Activated T-cell treated with anti-CD3 and anti-CD28 coated beads, Interleukin-2, amount 50 U/mL, for 48 hours (primary cell): ENCODE measurements at regions not wholly inside any gene's neighbourhood (a gene's known extent, or its start where the extent isn't known, plus 50 kb on each side); places are given as distances from the start of the nearest gene placed in this dataset.
"Not testable (repeated sequence)": the region's sequence is repeated elsewhere in the genome, so short reads cannot be mapped to it uniquely, and the experiment has no call there.

Experiments used
- DNase-seq, 2 experiments: peaks; one replicate each; pipeline ENCODE4 v3.0.0-alpha.2; 2020

DNA sequence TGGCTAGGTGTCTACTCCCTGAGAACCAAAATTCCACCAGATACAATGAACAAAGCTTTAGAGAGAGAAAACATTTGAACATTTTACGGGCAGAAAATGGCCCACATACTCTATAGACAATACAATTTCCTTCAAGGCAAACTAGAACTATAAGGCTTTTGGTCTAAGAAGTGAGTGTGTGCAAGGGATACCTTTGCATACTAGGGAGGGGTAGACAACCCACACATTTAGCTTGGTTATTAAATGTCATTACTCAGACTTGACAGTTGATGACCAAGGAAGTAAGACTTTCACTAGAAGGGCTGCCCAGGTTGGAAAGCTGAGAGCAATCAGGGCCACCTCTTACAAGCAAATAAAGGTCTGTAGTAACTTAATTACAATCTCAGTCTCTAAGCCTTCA is 64.0 kb upstream of the PLEKHM1 start:
- DNase-seq = not testable (repeated sequence)

DNA sequence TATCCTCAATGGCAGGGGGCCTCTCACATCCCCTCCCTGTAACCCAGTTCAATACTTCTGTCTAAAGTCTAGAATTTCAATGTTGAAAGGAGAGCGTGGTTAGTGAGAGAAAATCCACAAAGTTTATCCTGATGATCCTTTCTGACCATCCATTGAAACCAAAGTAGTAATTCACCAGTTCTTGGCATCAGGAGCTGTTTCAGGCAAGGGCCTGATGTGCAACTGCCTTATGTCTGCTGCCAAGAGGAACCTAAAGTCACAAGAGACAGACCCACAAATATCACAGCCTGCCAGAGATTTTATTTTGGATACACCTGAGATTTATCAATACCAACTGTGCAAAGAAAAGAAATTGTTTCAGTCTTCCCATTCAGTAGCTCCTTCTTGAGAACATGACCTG is 68.3 kb upstream of the PLEKHM1 start:
- not testable (repeated sequence) for DNase-seq

DNA sequence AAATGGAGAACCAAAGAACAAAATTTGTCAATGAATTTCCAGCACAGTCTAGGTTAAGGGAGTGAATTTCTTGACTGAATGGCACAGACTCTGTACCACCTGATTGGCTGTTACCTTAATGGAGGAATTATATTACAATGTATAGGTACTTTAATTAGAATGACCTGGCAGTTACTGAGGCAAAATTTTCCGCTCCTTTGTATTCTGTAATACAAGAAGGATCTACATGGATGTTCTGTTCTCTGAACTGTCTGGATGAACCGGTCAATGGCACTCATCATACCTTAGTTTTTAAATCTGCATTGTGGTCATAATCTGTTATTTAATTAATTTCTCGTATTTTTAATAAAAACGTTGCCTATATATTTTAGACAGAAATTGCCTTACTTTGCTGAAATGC is 72.3 kb upstream of the PLEKHM1 start:
- DNase-seq = not testable (repeated sequence)

DNA sequence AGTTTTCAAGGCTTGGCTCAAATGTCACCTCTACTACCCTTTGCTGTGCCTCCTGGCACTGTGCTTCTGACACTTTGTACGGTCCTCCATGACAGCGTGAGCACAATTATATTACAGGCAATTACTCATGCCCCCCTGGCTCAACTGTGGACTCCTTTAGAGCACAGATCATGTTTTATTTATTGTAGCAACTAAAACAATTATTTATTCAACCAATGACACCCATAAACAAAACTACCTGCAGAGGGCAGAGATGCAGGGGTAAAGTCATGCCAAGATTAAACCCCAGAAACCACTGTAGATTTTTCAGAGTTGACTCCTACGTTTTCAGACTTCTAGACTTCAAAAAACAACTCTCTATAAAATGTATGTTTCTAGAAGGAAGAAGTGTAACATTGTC is 72.8 kb upstream of the PLEKHM1 start:
- not testable (repeated sequence) for DNase-seq

DNA sequence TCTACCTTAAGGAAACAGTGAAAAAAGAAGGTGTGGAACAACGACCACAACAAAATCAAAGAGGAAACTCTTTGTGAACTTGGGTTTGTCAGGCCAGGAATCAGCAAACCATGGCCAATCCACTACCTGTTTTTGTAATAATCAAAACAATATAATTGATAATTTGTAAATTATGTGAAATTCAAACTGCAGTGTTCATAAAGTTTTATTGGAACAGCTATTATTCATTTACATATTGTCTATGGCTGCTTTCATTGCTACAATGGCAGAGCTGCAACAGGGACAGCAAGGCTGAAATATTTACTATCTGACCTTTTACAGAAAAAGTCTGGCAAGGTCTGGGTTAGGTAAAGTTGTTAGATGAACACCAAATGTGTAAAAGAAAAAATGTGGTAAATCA is 77.8 kb upstream of the PLEKHM1 start:
- not testable (repeated sequence) for DNase-seq

DNA sequence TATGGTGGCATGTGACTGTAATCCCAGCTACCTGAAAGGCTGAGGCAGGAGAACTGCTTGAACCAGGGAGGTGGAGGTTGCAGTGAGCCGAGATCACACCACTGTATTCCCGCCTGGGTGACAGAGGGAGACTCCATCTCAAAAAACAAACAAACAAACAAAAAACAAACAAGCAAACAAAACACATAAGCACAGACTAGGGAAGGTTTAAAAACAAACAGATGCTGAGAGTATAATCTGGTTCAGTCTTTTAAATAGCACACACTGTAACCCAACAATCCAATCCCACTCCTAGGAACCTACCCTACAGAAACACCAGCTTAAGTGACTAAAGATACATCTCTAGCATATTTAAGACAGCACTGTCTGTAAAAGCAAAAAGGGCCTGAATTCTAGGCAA is 82.8 kb upstream of the PLEKHM1 start:
- not testable (repeated sequence) for DNase-seq

DNA sequence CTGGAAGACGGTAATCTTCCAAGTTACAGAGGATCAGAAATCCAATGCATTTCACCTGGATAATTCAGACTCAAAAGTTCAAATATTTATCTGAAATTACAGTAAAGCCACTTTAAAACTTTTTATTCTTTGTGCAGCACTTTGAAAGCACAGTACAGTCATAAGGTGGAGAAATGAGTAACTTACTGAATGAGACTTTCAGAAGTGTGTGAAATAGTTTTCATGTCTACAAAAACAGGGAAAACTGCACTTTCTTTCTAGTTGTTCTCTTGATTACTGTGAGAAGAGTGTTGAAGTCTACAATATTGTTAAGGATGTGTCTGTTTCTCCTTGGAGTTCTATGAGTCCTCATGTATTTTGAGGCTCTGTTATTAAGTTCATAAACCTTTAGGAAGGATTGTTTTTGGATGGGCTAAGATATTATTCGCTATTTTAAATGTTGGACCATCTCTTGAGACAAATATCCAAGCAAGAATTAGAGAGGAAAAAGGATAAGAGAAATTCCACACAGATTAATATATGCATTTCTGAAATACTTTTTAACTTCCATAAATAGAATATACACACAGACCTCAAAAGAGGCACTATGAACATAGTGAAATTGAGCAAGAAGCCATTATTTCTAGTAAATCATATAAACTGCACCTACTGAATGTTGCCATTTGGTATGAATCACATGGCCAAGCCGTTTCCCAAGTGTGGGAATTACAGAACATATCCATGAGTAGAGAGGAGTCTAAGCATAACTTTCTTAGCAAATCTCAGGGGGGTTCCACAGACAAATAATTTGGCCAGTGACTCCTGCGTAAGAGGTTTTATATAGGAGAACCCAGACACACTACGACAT is 83.6 kb upstream of the PLEKHM1 start:
- no peak for DNase-seq

DNA sequence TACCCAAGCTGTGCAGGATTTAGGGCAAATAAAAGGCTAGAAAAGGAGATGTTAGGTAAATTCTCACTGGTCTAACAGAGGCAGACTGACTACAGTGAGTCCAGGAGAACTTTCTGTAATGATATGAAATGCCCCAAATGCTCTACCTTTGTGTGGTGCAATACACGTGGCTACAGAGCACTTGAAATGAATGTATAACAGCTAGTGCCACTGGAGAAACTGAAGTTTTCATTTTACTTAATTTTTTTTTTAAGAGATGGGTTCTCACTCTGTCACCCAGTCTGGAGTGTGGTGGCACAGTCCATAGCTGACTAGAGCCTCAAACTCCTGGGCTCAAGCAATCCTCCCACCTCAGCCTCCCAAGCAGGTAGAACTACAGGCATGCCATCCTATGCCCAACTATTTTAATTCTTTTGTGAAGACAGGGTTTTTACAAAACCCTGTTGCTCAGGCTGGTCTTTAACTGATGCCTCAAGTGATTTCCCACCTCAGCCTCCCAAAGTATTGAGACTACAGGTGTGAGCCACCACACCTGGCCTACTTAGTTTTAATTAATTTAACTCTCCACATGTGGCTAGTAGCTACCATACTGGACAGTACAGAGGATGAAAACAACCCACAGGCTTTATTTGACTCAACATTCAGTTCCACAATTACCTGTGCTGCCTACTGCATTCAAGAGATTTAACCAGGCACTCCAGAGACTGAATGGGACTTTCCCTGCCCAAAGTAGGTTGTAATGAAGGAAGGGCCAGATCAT is 84.8 kb upstream of the PLEKHM1 start:
- no peak for DNase-seq

DNA sequence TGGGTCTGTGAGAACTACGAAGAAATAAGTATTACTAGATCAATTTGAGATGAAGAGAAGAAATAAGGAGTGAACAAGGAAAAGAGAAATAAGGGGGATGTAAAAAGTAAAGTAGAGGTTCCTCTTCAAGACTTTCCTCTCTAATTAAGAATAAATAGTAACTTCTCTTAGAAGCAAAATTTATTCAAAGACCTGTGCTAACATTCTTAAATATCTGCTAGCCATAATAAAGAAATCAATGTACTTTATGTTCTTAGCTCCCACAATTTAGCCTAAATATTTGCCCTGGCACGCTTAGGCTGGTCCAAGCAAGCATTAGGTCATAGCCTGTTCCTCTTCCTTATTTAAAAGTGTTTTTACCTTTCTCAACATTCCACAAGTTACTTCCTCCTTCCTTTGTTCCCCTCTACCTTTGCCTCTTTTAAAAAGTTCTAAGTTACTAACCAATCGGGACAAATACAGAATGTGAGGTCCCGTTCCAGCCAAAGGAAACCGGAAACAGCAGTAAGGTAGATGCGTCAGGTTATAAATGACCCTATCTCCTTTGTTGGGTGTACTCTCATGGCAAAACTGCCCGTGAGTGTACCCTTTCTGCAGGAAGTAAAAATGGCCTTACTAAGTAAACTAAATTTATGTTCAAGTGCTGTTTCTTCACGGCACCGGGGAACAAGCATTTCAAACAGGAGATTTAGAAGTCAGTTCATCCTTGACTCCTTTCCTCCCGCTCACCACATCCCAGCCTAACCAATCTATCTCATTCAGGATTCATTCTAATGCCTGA is 86.2 kb upstream of the PLEKHM1 start:
- not testable (repeated sequence) for DNase-seq

DNA sequence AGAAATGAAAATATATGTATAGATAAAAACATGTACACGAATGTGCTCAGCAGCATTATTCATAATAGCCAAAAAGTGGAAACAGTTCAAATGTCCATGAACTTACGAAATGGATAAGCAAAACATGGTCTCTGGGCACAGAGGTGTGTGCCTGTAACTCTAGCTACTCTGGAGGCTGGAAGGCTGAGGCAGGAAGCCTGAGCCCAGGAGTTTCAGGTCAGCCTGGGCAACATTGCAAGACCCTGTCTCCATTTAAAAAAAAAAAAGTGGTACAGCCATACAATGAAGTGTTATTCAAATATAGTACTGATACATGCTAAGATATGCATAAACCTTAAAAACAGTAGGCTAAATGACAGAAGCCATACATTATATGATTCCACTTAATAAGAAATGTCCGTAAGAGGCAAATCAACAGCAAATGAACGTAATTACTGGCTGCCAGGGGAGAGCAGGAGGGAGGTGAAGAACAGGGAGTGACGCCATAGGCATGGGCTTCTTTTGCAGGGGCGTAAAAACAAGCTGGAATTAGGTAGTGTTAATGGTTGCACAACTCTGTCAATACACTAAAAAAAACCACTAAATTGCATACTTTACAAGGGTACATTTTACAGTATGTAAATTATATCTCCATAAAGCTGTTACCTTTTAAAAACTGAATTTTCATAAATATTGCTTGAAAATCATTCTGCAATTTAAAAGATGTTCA is 87.2 kb upstream of the PLEKHM1 start:
- no peak for DNase-seq

DNA sequence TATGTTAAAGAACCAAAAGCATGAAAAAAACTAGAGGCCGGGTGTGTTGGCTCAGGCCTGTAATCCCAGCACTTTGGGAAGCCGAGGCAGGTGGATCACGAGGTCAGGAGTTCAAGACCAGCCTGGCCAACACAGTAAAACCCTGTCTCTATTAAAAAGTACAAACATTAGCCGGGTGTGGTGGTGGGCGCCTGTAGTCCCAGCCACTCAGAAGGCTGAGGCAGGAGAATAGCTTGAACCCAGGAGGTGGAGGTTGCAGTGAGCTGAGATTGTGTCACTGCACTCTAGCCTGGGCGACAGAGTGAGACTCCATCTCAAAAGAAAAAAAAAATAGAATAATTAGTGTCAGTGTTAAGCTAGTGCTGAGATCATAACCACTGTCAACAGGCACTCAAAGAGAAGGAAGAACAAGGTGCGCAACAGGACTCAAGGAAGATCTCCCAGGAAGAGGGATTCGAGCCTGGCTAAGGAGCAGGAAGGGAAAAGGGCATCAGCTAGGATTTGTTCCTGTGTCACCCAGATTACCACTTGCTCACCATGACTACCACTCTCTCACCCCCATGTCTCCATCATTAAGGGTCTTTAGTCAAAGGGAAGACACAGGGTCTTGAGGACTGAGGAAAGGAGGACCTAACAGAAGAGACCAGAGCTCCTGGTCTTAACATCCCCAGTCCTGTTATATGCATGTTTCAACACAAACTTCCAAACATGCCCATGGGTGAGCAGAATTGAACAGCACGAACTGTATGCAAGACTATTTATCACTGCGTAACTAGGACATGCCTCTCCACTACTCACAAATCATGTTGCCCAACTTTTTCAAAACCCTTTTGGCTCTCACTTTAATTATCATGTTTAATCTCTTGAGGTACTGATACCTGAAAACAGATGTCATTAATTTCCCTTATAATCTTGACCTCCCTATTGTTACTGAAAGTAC is 88.3 kb upstream of the PLEKHM1 start:
- DNase-seq = no peak

DNA sequence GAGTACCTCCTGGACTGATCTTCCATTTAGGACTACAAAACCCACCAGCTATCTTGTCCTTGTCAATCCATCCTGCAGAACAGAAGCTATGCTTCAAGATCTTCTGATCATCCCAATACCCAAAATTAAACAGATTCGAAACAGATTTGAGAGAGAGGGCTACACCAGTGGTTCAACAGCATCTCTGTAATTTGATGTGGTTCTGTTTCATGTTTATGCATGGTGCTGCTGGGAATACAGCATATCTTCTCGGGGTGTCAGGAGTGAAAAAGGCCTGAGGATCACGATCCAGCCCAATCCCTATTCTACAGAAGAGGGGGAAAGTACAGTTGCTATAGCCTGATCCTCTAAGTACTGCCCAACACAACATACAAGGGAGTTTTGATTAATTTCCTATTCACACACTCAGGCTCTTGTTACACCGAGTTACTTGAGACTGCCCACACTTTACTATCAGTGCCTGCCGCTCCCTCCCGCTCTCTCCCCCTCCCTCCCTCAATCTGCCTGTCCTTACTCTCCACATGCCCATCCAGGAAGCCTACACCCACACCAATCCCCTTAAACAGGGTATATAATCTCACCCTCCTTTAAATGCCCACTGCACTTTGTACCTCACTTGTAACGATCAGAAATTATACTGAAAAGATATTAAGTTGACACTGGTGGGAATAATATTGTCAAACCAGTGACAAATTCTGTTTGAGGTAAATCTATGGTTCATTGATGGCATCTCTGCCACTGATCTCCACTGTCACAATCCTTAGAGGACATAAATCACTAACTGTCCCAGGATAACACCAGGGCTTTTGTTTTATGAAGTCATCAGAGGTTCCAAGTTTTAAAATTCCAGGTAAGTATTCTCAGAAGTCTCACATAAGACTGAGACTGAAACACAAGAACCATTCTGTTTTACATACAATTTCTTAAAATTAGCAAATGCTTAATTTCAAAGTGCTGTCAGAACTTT is 89.3 kb upstream of the PLEKHM1 start:
- no peak for DNase-seq

DNA sequence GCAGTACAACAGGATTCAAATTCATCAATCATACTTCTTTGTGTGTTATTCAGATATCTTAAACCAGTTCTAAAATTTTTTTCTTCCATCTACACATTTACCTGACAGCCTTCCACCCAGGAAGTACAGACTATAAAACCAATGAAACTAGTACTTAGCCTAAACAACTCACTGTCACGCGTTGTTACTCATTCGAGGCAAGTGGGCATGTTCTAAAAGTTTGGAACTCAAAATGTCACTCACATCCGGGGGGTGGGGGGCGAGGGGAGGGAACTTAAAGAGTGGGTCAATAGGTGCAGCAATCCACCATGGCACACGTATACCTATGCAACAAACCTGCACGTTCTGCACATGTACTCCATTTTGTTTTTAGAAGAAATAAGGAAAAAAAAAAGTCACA is 90.4 kb upstream of the PLEKHM1 start:
- DNase-seq = no peak

DNA sequence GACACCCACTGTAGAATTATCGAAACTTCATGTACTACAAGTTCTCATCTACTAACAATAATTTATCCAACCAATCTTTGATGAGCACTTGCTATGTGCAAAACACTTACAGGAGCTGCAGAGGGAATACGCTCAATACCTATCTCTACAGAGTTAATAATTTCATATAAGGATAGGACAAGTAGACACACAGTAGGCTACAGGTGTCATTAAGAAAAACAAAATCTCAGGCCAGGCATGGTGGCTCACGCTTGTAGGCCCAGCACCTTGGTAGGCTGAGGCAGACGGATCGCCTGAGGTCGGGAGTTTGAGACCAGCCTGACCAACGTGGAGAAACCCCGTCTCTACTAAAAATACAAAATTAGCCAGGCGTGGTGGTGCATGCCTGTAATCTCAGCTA is 91.3 kb upstream of the PLEKHM1 start:
- DNase-seq = no peak

DNA sequence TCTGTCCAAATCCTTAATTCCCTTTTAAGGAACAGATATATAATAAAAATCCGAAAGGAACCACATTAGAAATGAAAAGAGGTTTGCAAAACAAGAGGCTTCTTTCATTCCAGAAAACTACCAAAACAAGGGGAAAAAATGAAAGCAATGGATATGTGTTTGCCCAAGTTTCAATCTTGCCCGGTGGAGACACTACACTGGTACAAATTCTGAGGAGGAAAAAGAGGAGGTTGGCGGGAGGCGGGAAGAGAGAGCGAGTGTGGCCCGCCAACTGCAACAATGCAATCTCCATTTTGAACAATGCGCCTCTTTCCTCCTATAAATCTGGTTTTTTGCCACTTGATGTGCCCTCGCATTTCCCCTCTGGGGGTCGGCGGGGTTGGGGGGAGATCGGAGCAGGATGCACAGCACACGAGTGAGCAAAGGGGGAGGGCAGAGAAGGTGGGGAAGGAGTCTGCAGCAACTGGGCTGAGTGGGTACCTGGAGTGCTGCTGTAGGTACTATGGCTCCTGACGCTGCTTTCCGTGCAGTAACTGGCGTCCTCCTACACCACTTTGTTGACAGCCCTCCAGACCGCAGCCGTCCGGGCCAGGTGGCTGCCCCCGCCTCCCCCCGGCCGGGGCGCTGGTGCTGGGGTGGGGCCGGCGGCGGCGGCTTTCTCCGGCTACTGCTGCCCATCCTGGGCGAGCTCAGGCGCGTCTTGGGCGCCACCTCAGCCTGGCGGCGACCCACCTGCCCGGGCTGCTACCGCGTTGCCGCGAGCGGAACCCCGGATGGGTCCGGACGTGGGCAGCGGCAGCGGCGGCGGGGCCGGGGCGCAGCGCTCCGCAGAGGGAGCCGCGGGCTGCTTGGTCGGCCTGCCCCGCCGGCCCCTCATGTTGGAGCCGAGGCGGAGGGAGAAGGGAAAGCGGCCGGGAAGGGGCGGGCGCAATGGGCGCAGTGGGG is 93.8 kb upstream of the PLEKHM1 start:
- peak; percentile 80 to 84 for DNase-seq

DNA sequence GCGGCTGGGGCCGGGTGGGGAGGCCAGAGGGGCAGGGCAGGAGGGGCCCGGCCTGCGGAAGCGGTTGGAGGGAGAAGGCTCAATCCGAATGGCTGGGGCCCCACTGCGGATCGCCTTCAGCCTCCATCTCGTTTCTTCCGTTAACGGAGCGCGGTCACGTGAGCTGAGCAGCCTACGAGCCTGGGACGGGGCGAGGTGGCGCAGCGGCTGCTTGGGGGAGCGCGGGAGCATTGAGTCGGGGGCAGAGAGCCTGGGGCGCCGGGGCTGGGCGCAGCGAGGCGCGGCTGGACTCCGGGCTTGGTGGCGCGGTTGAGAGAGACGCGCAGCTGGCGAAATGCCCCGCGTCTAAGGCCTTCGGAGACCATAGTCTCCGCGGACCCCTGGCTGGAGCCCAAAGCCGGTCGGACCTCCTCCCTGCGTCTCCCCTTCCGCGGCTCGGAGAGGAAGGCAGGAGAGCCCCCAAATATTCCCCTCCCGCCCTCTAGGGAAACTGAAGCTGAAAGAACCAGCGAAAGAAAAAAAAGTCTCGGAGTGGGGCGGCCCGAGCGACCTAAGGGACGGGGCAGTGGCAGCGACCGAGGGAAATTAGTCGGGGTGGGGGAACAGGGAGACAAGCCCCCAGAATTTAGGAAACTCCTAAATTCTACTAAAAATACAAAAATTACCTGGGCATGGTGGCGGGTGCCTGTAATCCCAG is 94.7 kb upstream of the PLEKHM1 start:
- peak; percentile 89 to 91 for DNase-seq

DNA sequence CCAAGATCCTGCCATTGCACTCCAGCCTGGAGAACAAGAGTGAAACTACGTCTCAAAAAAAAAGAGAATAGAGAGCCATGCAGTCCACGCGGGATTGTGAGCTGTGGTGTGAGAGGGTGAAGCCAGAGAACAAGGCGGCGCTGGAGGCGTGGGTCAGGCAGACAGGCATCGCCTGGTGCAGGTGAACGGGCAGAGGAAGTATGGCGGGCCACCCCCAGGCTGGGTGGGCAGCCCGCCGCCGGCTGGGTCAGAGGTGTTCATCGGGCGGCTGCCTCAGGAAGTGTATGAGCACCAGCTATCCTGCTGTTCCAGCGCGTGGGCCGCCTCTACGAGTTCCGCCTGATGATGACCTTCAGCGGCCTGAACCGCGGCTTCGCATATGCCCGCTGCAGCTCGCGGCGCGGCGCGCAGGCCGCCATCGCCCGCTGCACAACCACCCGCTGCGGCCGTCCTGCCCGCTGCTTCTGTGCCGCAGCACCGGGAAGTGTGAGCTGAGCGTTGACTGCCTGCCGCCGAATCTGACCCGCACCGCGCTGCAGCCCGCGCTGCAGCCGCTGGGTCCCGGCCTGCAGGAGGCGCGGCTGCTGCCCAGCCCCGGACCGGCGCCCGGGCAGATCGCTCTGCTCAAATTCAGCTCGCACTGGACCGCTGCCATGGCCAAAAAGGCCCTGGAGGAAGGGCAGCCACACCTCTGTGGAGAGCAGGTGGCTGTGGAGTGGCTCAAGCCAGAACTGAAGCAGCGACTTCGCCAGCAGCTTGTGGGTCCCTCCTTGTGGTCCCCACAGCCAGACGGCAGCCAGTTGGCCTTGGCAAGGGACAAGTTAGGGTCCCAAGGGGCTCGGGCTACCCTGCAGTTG is 95.5 kb upstream of the PLEKHM1 start:
- DNase-seq = peak; percentile 59 to 65

DNA sequence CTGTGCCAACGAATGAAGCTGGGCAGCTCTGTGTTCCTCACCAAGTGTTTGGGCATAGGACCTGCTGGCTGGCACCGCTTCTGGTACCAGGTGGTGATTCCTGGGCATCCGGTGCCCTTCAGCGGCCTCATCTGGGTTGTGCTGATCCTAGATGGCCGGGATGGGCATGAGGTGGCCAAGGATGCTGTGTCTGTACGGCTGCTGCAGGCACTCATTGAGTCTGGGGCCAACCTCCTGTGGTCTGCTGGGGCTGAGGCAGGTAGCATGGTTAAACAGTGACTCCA is 96.1 kb upstream of the PLEKHM1 start:
- DNase-seq = not testable (repeated sequence)
